KOPT-K1 (cell line): ENCODE measurements at regions not wholly inside any gene's neighbourhood (a gene's known extent, or its start where the extent isn't known, plus 50 kb on each side); places are given as distances from the start of the nearest gene placed in this dataset.
"Not testable (repeated sequence)": the region's sequence is repeated elsewhere in the genome, so short reads cannot be mapped to it uniquely, and the experiment has no call there.

Experiments used
- H3K27ac ChIP-seq: fragments of 200-600 bp; sonication (generic); 2 replicates; pipeline ENCODE4 v1.5.1; 2016; ENCODE audit warnings: antibody characterized with exemption, mild to moderate bottlenecking, low read depth, low read length; ENCODE audit not compliant: poor library complexity, severe bottlenecking
- H3K36me3 ChIP-seq: fragments of 200-600 bp; sonication (generic); 2 replicates; pipeline ENCODE4 v1.5.1; 2017; ENCODE audit warnings: antibody characterized with exemption, mild to moderate bottlenecking, low read length, moderate library complexity; ENCODE audit not compliant: insufficient read depth
- H3K9me3 ChIP-seq: fragments of 200-600 bp; sonication (generic); 2 replicates; pipeline ENCODE4 v1.5.1; 2017; ENCODE audit warnings: antibody characterized with exemption, low read length, mild to moderate bottlenecking; ENCODE audit not compliant: insufficient read depth, poor library complexity, severe bottlenecking

DNA sequence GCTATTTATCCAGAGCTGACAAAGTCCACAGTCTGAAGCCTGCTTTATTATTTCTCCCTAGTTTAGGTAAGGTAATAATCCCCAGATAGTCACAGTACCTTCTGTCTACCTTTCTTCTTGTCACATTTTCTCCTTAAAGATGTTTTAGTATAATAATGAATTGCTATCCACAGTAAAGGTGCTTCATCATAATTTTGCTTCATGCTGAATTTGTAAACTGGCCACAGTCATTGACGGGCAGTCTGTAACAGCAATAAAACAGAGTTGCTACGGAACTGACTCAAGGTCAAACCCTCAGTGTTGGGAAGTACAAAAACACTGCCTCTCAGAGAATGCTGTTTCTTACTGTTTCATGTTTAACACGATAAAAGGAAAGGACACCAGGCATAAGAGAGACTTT, 195.7 kb downstream of the ZNF608 start:
- no peak overlapping the region for H3K27ac ChIP-seq
- H3K9me3 ChIP-seq = no peaks in the 10 kb centered on the region
- no peaks in the 10 kb centered on the region for H3K36me3 ChIP-seq

DNA sequence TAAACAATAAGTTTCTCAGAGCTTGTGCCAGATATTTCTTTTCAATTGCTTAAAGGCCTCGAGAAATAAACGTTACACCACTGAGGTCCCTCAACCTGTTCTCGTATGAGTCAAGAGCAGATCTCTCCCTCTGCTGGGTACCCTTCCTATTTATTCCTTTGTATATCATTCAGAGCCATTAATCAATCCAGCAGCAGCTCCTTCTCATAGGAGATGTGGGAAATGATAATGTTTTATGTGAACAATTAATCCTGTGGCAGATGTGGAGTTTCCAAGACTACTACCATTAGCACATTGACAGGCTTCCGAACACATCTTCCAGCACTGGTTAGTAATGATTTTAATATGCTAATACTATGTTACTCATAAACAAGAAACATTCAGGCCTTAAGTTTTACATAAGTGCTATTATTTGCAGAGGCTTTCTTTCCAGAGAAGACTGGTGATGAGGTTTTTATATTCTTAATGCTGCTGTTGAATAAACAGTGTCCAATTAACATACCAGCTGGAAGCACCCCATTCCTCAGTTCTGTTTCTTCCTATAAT, 196.5 kb downstream of the ZNF608 start:
- Histone ChIP-seq H3K27ac (no peak overlapping the region), H3K36me3 (no peaks in the 10 kb centered on the region), H3K9me3 (no peaks in the 10 kb centered on the region)

DNA sequence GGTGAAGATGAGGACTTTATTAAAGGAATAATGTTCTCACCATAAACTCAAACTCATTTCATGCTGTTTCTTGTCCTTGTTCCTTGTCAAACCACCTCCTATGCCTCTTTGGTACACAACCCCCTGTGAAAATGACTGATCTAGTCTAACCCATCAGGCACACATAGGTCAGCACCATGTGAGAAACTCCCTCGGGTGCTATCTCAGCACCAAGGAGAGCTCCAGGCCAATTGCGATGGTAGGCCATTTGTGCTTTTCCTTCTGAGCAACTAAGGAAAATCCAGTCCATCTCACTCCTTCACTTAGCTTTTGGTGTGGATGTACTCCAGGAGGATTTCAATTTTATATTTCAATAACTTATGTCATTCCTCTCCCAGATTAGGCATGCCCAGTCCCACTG, 199.8 kb downstream of the ZNF608 start:
- no peak overlapping the region for H3K27ac ChIP-seq
- H3K36me3 ChIP-seq = no peaks in the 10 kb centered on the region
- H3K9me3 ChIP-seq = no peaks in the 10 kb centered on the region

DNA sequence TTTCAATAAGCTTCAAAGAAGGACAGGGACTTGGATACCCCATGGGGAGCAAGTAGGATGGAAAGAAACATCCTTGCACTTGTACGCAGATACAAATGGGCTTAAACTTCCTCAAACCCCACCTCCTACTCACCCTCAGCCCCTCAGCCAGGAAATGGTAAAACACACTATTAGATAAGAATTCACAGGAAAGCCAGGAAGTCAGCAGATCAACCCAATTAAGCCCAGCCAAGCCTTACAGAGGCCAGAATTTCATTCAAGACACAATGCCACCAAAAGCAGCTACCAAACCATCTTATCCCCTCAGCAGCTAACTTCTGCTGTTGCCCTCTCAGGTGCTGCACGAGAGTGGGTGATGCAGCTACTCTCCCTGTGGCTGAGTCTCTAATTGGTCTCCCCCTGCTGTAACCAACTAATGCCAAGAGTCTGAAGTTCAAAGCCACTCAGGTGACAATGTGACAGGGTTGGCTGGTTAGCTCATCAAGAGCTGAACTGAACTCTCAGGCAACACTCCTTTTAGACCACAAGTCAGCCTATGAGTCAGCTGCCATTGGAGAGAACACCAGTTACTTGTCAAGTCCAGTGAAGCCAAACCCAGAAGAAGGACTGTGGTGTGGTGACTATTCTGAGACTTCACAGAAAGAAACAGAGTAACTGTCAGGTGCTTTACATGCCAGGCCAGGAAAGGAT, 201.9 kb downstream of the ZNF608 start:
- Histone ChIP-seq H3K27ac (no peak overlapping the region), H3K36me3 (no peaks in the 10 kb centered on the region), H3K9me3 (no peaks in the 10 kb centered on the region)

DNA sequence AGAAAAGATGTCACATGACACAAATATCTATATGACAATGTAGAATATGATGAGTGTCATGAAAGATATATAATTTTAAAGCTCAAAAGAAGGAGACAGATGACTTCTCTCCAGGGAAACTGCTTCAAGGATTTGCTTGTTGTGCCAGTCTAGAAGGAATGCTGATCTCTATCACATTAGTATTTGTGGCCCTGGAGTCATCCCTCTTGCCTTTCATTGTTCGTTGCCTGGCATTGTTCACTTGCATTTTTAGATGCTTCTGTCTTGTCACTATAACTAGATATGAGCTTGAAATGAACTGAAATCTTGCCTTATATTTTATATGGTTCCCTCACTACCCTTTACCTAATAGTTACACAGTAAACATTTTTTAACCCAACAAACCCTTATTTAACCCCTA, 207.5 kb downstream of the ZNF608 start:
- Histone ChIP-seq H3K9me3 (no peaks in the 10 kb centered on the region), H3K27ac (no peak overlapping the region), H3K36me3 (no peaks in the 10 kb centered on the region)

DNA sequence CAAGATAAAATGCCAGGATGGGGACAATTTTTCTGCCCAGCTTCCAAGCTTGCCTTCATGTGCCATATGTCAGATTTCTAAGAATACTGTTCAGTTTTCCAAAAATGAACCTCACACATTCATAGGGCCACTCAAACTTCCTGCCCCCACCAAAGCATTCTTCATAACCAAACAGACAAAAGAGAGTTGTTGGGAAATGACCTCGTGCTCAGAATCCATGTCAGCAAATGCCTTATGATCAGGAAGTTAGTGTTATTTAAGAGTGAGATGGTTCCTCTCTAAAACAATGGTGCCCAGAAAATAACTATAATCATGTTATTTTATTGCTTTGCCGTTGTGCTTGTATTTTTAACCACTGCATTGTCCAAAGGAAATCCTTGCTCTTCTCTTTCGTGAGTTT, 208.2 kb downstream of the ZNF608 start:
- Histone ChIP-seq H3K9me3 (no peaks in the 10 kb centered on the region), H3K27ac (no peak overlapping the region), H3K36me3 (no peaks in the 10 kb centered on the region)

DNA sequence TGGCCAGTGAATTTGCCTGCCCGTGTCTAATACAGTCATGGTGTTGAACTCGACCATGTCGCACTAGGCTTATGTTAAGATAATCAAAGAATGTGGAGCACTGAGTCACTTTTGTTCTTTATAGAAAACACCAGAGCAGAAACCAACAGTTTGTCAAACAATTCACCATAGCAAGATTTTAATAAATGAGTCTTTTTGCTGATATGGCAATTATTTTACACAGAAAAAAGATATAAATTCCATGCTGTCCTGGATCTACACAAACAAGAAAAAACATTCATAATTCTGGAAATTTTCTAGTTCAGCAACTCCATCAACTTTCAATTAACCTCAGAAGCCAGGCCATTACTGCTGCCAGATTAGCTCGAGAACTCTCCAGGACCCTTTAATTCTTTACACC, 208.9 kb downstream of the ZNF608 start:
- no peaks in the 10 kb centered on the region for H3K36me3 ChIP-seq
- H3K9me3 ChIP-seq = no peaks in the 10 kb centered on the region
- no peak overlapping the region for H3K27ac ChIP-seq

DNA sequence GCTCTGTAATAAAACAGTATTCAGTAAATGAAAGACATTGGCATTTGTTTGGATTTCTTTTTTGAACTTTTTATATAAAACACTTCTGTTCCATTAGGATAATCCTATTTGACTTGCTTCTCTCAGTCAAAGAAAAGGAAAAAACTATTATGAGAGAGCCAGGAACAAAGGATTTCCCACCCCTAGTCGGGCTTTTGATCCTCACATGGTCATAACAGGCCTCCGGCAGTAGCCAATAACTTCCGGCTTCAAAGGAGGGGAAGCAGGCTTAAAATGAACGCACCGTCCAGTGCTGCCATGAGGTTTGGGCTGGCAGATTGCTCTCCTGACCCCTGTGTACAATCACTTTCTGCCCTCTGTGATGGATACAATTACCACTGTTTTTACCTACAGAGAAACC, 209.3 kb downstream of the ZNF608 start:
- Histone ChIP-seq H3K9me3 (no peaks in the 10 kb centered on the region), H3K36me3 (no peaks in the 10 kb centered on the region), H3K27ac (no peak overlapping the region)

DNA sequence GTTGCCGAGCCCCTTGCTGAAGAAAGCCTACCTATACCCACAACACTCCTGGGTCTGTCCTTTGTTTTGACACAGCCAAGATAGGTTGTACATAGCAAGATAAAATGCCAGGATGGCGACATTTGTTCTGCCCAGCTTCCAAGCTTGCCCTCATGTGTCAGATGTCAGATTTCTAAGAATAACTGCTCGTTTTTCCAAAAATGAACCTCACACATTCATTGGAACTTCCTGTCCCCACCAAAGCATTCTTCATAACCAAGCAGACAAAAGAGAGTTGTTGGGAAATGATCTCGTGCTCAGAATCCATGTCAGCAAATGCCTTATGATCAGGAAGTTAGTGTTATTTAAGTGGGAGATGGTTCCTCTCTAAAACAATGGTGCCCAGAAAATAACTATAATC, 210.1 kb downstream of the ZNF608 start:
- Histone ChIP-seq H3K36me3 (no peaks in the 10 kb centered on the region), H3K27ac (no peak overlapping the region), H3K9me3 (no peaks in the 10 kb centered on the region)

DNA sequence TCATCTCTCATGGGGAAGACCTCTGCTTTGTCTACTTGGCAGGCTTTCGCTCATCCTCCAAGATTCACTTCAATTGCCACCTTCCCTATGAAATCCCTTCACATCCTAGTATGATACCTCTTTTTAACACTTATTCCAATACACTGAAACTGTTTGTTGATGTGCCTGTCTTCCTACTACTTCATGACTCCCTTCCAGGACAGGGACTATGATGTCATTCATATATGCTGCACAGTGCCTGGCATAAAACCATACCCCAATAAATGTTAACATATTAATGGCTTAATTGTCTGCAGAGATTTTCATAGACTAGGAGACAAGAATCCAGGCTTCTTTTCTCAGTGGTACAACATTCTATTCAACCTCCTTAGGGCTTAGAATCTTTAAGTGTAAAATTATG, 215.5 kb downstream of the ZNF608 start:
- Histone ChIP-seq H3K36me3 (no peaks in the 10 kb centered on the region), H3K9me3 (no peaks in the 10 kb centered on the region), H3K27ac (no peak overlapping the region)

DNA sequence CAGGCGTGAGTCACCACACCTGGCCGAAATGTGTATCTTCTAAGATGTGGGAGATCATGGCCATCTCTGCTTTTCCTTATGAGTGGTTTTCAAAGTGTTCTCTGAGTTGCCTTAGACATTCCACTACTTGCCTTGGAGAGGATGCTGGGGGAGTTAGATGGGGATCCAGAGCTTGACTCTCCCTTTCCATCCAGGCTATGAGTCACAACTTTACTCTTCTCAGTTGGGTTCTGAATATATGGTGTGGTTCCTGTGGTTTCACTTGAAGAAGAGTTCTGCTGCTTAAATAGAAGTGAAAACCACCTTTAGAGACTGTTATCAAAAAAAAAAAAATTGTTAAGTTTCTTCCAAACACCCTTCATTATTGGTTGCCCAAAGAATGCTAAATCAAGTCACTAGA, 217.6 kb downstream of the ZNF608 start:
- Histone ChIP-seq H3K36me3 (no peaks in the 10 kb centered on the region), H3K27ac (no peak overlapping the region), H3K9me3 (no peaks in the 10 kb centered on the region)

DNA sequence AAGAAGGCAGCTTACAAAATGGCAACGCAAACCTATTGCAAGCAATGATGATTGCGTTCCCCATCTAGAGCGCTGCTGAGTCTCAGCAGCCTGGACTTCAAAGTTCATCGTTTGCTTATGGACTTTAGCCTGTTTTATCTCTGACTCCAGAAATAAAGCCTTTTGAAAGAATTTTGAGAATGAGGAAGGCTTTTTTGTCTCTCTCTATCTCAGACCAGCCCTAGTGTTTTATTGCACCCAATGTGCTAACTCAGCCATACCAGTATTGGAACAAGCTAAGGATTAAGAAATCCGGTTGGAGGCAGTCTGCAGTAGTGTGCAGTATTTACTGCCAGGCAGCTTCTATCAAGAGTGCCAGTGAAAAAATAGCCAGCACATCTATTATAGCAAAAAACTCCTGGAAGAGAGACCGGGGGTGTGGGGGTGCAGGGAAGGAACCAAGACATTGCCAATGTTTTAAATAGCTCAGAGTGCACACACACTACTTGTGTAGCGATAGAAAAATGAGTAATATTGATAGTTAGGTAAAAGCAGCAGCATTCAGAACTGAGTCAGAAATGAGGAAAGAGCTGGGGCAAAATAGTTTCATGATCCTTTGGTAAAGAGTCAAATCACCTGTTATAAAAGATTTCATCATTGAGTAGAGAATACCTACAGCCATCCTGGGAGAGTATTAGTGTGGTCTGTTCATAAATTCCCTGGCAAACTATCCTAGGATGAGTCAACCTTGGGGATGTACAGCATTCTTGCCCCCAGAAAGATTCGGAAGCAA, 219.0 kb downstream of the ZNF608 start:
- Histone ChIP-seq H3K27ac (no peak overlapping the region), H3K9me3 (no peaks in the 10 kb centered on the region)

DNA sequence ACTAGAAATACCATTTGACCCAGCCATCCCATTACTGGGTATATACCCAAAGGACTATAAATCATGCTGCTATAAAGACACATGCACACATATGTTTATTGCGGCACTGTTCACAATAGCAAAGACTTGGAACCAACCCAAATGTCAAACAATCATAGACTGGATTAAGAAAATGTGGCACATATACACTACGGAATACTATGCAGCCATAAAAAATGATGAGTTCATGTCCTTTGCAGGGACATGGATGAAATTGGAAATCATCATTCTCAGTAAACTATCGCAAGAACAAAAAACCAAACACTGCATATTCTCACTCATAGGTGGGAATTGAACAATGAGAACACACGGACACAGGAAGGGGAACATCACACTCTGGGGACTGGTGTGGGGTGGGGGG, 220.4 kb downstream of the ZNF608 start:
- H3K9me3 ChIP-seq, H3K36me3 ChIP-seq, H3K27ac ChIP-seq: not testable (repeated sequence)

More for the DNA sequence above, 219.0 kb downstream of the ZNF608 start:
- H3K36me3 ChIP-seq = no peaks in the 10 kb centered on the region

DNA sequence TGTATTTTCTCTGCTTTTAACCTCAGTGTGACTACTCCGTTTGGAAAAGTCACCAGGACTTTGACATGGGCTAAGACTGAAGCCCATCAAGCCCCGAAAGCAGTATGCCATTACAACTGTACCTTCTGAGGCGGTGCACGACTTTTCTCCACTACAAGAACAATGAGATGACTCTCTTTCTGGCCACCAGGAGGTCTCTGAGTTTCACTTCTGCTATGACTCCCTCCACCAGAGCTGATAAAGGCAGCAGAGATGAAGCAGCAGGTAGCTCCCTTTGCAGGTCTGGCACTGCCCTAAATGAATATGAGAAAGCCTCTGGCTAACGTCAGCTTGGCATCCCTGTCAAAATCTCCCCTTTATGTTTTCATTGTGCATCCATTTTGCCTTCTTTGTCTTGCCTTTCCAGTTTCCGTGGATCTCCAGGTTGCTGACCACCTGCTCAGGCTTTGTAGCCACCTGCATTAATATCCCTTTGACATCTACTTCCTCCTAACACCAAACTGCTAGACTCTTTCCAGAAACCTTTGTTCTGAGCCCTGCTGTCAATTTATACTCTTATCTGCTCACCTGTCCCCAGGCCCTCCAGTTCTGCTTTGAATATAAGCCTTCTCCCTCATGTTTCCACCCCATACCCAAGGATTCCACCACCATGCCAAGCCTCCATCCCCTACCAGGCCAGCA, 221.7 kb downstream of the ZNF608 start:
- Histone ChIP-seq H3K36me3 (no peaks in the 10 kb centered on the region), H3K27ac (no peak overlapping the region), H3K9me3 (no peaks in the 10 kb centered on the region)

DNA sequence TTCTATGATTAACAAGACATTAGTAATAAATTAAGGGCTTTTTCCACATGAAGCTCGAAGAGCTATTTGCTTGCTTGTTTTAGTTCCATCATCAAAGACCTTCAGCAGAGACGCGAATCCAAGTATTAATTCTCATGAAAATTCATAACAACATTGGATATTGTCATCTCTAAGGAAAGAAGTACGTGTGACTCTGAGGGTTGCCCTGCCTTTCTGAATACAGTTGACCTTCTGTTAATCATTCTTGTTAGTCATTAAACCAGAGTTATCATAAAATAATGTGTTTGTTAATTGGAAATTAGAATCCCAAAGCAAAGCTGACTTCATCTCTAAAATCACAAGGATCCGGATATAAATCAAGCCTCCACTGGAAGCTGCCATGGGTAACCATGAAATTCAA, 222.5 kb downstream of the ZNF608 start:
- no peaks in the 10 kb centered on the region for H3K9me3 ChIP-seq
- H3K27ac ChIP-seq = no peak overlapping the region
- no peaks in the 10 kb centered on the region for H3K36me3 ChIP-seq
